K562 (cell line): ENCODE measurements at regions not wholly inside any gene's neighbourhood (a gene's known extent, or its start where the extent isn't known, plus 50 kb on each side); places are given as distances from the start of the nearest gene placed in this dataset.

Experiments used
- ATAC-seq: fragments of 200-7000 bp; cut with Tn5 transposase; 3 replicates; pipeline ENCODE4 v1.9.1; 2020; ENCODE audit warnings: moderate library complexity
- BruUV-seq: library from RNA; stranded (reverse); fragments of 400-500 nt; replicated peaks from 2 replicates; lab custom pipeline; 2021; lab: Mats Ljungman, UMichigan
- CTCF ChIA-PET: fragments of 300-600 bp; formaldehyde crosslinking; extraction: SDS; loops from one replicate; lab custom pipeline; 2021; ENCODE audit warnings: low intra/inter-chr PET ratio; lab: Yijun Ruan, JAX
- POLR2A ChIA-PET: fragments of 300-600, 350-650 bp; sonication (Branson Sonifier 250); formaldehyde crosslinking; extraction: SDS; loops from one replicate; lab custom pipeline; 2021; ENCODE audit warnings: antibody characterized with exemption, inconsistent platforms; lab: Yijun Ruan, JAX
- DNase-seq, 4 experiments: peaks; one replicate each; pipeline versions ENCODE4 v3.0.0 to v3.0.0-alpha.2; 2011 to 2018; ENCODE audit warnings: low spot score in 3 of 4, mixed read lengths in 3 of 4; ENCODE audit errors: extremely low read depth in 1 of 4
- FAIRE-seq: peaks from 2 replicates; lab custom pipeline; 2011; peaks lifted over from hg19 to GRCh38; lab: Jason Lieb, UNC
- H2AFZ ChIP-seq: 2 replicates; pipeline ENCODE4 v1.6.0; 2011; ENCODE audit warnings: low read depth, low read length, control low read depth, inconsistent platforms
- H3K27ac ChIP-seq: fragments of 200-600 bp; 3 replicates; pipeline ENCODE4 v1.8.0; 2011; ENCODE audit warnings: low read depth, mild to moderate bottlenecking, control low read depth, inconsistent platforms, low read length, moderate library complexity, mixed read lengths; ENCODE audit errors: extremely low read depth
- H3K27me3 ChIP-seq, 2 experiments: fragments of 300-600 bp in 1 of 2; 2 replicates in 1 of 2; 3 replicates in 1 of 2; pipeline versions ENCODE4 v1.6.0 to v1.8.0; 2011; ENCODE audit warnings: inconsistent platforms in 2 of 2, low read length in 2 of 2, mild to moderate bottlenecking in 1 of 2, mixed read lengths in 1 of 2, moderate library complexity in 1 of 2; ENCODE audit not compliant: control insufficient read depth in 2 of 2, insufficient read depth in 2 of 2
- H3K36me3 ChIP-seq: fragments of 300-600 bp; 3 replicates; pipeline ENCODE4 v1.8.0; 2011; ENCODE audit warnings: mild to moderate bottlenecking, low read length, inconsistent platforms; ENCODE audit not compliant: control insufficient read depth, insufficient read depth
- H3K4me1 ChIP-seq, 2 experiments: fragments of 200-600 bp in 1 of 2; replicated peaks in 1 of 2; 2 replicates in 1 of 2; 3 replicates in 1 of 2; pipeline versions ENCODE4 v1.5.1 to v1.8.0; 2011; ENCODE audit warnings: inconsistent platforms in 2 of 2, low read length in 2 of 2, mild to moderate bottlenecking in 1 of 2, mixed read lengths in 1 of 2, moderate library complexity in 1 of 2; ENCODE audit not compliant: control insufficient read depth in 2 of 2, insufficient read depth in 2 of 2
- H3K4me2 ChIP-seq: 2 replicates; pipeline ENCODE4 v1.6.1; 2011; ENCODE audit warnings: low read length, control low read depth, inconsistent platforms, mixed read lengths; ENCODE audit not compliant: insufficient read depth
- H3K4me3 ChIP-seq: fragments of 200-600 bp; sonication (generic), shearing (Covaris generic); 2 replicates; pipeline ENCODE4 v1.5.1; 2016; ENCODE audit warnings: control low read depth, inconsistent platforms
- H3K79me2 ChIP-seq: fragments of 200-600 bp; 3 replicates; pipeline ENCODE4 v1.8.0; 2011; ENCODE audit warnings: low read length, inconsistent platforms; ENCODE audit not compliant: control insufficient read depth, insufficient read depth
- H3K9ac ChIP-seq, 2 experiments: 2 replicates each; pipeline versions ENCODE4 v1.6.0 to v1.6.1; 2011; ENCODE audit warnings: low read depth in 2 of 2, low read length in 2 of 2, control low read depth in 1 of 2, inconsistent platforms in 1 of 2, mild to moderate bottlenecking in 1 of 2, mixed read lengths in 1 of 2; ENCODE audit not compliant: insufficient read depth in 1 of 2
- H3K9me1 ChIP-seq: one replicate; pipeline ENCODE4 v1.6.0; 2011; ENCODE audit warnings: inconsistent platforms, mild to moderate bottlenecking, low read length, moderate library complexity; ENCODE audit not compliant: control insufficient read depth, insufficient read depth
- H3K9me3 ChIP-seq: replicated peaks from 2 replicates; pipeline ENCODE4 v1.5.1; 2011; ENCODE audit warnings: low read depth, low read length, inconsistent platforms; ENCODE audit not compliant: control insufficient read depth, insufficient read depth
- H4K20me1 ChIP-seq: replicated peaks from 2 replicates; pipeline ENCODE4 v1.6.1; 2011; ENCODE audit warnings: low read length, inconsistent platforms, mixed read lengths; ENCODE audit not compliant: control insufficient read depth, insufficient read depth
- AFF4 ChIP-seq: sonication (generic); formaldehyde crosslinking; IDR thresholded peaks from 2 replicates; pipeline ENCODE4 v1.8.0; 2023; ENCODE audit warnings: mild to moderate bottlenecking, missing genetic modification reagents
- POLR2G ChIP-seq: fragments of 200-400 bp; formaldehyde crosslinking; IDR thresholded peaks from 2 replicates; pipeline ENCODE4 v1.6.1; 2017; ENCODE audit warnings: low read depth, mild to moderate bottlenecking, antibody characterized with exemption, low read length, moderate library complexity
- RBFOX2 ChIP-seq: fragments of 200-400 bp; formaldehyde crosslinking; IDR thresholded peaks from 2 replicates; pipeline ENCODE4 v1.6.1; 2017; ENCODE audit warnings: low read depth, mild to moderate bottlenecking, low read length, moderate library complexity
- WGBS: fragments of 100-300 bp; shearing (Covaris generic); methylation state at CpG from one replicate; pipeline ENCODE4 v1.1.6; 2016; ENCODE audit warnings: low coverage, mixed read lengths; ENCODE audit not compliant: insufficient coverage; ENCODE audit errors: missing lambda C conversion rate; 5-methylcytosine and 5-hydroxymethylcytosine counted together
- in situ Hi-C: fragments of 300-500 bp; cut with MboI; formaldehyde crosslinking; loops from 4 replicates; pipeline ENCODE4 v1.15.0; 2018; ENCODE audit warnings: inconsistent platforms, mixed read lengths
- intact Hi-C: fragments of 100-400 bp; cut with micrococcal nuclease; formaldehyde crosslinking; loops from 2 replicates; pipeline ENCODE4 v1.14.2; 2022

GRCh38 chr22:46088541-46089311 is 61.6 kb upstream of the PPARA start:
- intact Hi-C loops (no loop called here), in situ Hi-C loops (no loop called here)
- H2AFZ ChIP-seq = no peak overlapping the region
- CTCF ChIA-PET = no interaction called here
- H3K9me3 ChIP-seq = no peaks in the 10 kb centered on the region
- H3K9ac ChIP-seq = peak overlapping the region in 1 of 2 experiments; percentile 45; a peak in 1 of 4 replicates
- peaks cover 19 to 69% of the 10 kb centered on the region in 2 experiments; a peak in 4 of 5 replicates for H3K4me1 ChIP-seq
- H3K79me2 ChIP-seq = peaks cover 44% of the 10 kb centered on the region
- H3K4me2 ChIP-seq = no peak overlapping the region
- DNase-seq = no peak
- H4K20me1 ChIP-seq = no peaks in the 10 kb centered on the region
- H3K27me3 ChIP-seq = no peaks in the 10 kb centered on the region
- no peak overlapping the region for H3K27ac ChIP-seq
- peaks cover 36% of the 10 kb centered on the region; the same call in 2 of the 3 replicates for H3K36me3 ChIP-seq
- POLR2A ChIA-PET = interaction anchor here (0.7 to 1.3 kb wide), 7 partner anchors 12 to 644 kb away, joined by 3 to 4 read pairs (median 3); no protein-coding TSS in a partner anchor
- no peaks in the 10 kb centered on the region for H3K9me1 ChIP-seq
- WGBS = 82% methylated on average over 9 of the region's 25 CpGs
- ATAC-seq = no peak
- no peak for FAIRE-seq
- TF ChIP-seq POLR2G (peak; percentile 20; the same call in 1 of the 2 replicates), AFF4 (CRISPR knock-in tag) (no peak), RBFOX2 (0 out of 2 replicates have a peak, but pooled peaks have one; percentile 19)
- no peak overlapping the region; the same call in 1 of the 2 replicates for H3K4me3 ChIP-seq
- no TSS peak for BruUV-seq
